ENCODE measurements at regions not wholly inside any gene's neighbourhood (a gene's known extent, or its start where the extent isn't known, plus 50 kb on each side); places are given as distances from the start of the nearest gene placed in this dataset.

- TF ChIP-seq CTCF (optimal IDR thresholded peaks at IDR 0.05 in 1 of 3, IDR thresholded peaks at IDR 0.05 in 1 of 3, conservative IDR thresholded peaks at IDR 0.05 in 1 of 3; ENCODE audit: extremely low read depth in 1 of 3, insufficient read depth in 2 of 3, low read length in 3 of 3) (no peak), EZH2 (IDR thresholded peaks at IDR 0.05; ENCODE audit: low read length) (no peak)
- Histone ChIP-seq H3K9me3 (ENCODE audit: control insufficient read depth, low read depth, low read length) (no peaks in the 10 kb centered on the region), H3K27me3 (ENCODE audit: control insufficient read depth, extremely low read depth, insufficient read depth, low read length) (no peaks in the 10 kb centered on the region), H3K4me3 (ENCODE audit: control insufficient read depth in 2 of 3, extremely low read depth in 1 of 3, insufficient read depth in 2 of 3, low read depth in 1 of 3, low read length in 3 of 3) (no peak overlapping the region), H3K4me2 (ENCODE audit: control insufficient read depth, extremely low read depth, insufficient read depth, low read depth, low read length) (no peak overlapping the region), H2AFZ (ENCODE audit: control insufficient read depth, low read length) (no peak overlapping the region), H3K4me1 (ENCODE audit: control insufficient read depth, extremely low read depth, insufficient read depth, low read length) (peaks cover 21% of the 10 kb centered on the region), H3K27ac (ENCODE audit: control insufficient read depth, insufficient read depth, low read length) (no peak overlapping the region), H3K9ac (ENCODE audit: control insufficient read depth, extremely low read depth, insufficient read depth, low read length) (no peak overlapping the region), H3K79me2 (ENCODE audit: control insufficient read depth, insufficient read depth, low read length) (no peaks in the 10 kb centered on the region), H3K36me3 (ENCODE audit: control insufficient read depth in 2 of 2, extremely low read depth in 1 of 2, insufficient read depth in 2 of 2, low read length in 2 of 2) (no peaks in the 10 kb centered on the region), H4K20me1 (ENCODE audit: control insufficient read depth, extremely low read depth, insufficient read depth, low read length) (no peaks in the 10 kb centered on the region), H3K9me1 (ENCODE audit: control insufficient read depth, extremely low read depth, insufficient read depth, low read length) (no peaks in the 10 kb centered on the region)
- dilution Hi-C loops (cut with MboI; ENCODE audit: extremely low pct_ligation_motif_present, low sequenced_read_pairs): no loop called here
- FAIRE-seq (no peak), DNase-seq (ENCODE audit: low read depth, low spot score) (no peak)
Measured at GRCh38 chr1:94722181-94722580, 98.0 kb upstream of the SLC44A3 start.

GRCh38 chr1:94721240-94721639 lies 98.9 kb upstream of the SLC44A3 start:
- Histone ChIP-seq H3K27me3 (ENCODE audit: control insufficient read depth, extremely low read depth, insufficient read depth, low read length) (no peaks in the 10 kb centered on the region), H3K9ac (ENCODE audit: control insufficient read depth, extremely low read depth, insufficient read depth, low read length) (no peak overlapping the region), H3K4me2 (ENCODE audit: control insufficient read depth, extremely low read depth, insufficient read depth, low read depth, low read length) (no peak overlapping the region), H3K36me3 (ENCODE audit: control insufficient read depth in 2 of 2, extremely low read depth in 1 of 2, insufficient read depth in 2 of 2, low read length in 2 of 2) (no peaks in the 10 kb centered on the region), H3K9me1 (ENCODE audit: control insufficient read depth, extremely low read depth, insufficient read depth, low read length) (no peaks in the 10 kb centered on the region), H3K4me1 (ENCODE audit: control insufficient read depth, extremely low read depth, insufficient read depth, low read length) (peaks cover 12% of the 10 kb centered on the region), H3K4me3 (ENCODE audit: control insufficient read depth in 2 of 3, extremely low read depth in 1 of 3, insufficient read depth in 2 of 3, low read depth in 1 of 3, low read length in 3 of 3) (no peak overlapping the region), H3K9me3 (ENCODE audit: control insufficient read depth, low read depth, low read length) (no peaks in the 10 kb centered on the region), H2AFZ (ENCODE audit: control insufficient read depth, low read length) (no peak overlapping the region), H4K20me1 (ENCODE audit: control insufficient read depth, extremely low read depth, insufficient read depth, low read length) (no peaks in the 10 kb centered on the region), H3K79me2 (ENCODE audit: control insufficient read depth, insufficient read depth, low read length) (no peaks in the 10 kb centered on the region), H3K27ac (ENCODE audit: control insufficient read depth, insufficient read depth, low read length) (no peak overlapping the region)
- TF ChIP-seq EZH2 (IDR thresholded peaks at IDR 0.05; ENCODE audit: low read length): no peak
- dilution Hi-C loops (cut with MboI; ENCODE audit: extremely low pct_ligation_motif_present, low sequenced_read_pairs): no loop called here
- no peak for FAIRE-seq
- DNase-seq (ENCODE audit: low read depth, low spot score): no peak
